HEK293 (cell line): ENCODE measurements at regions not wholly inside any gene's neighbourhood (a gene's known extent, or its start where the extent isn't known, plus 50 kb on each side); places are given as distances from the start of the nearest gene placed in this dataset.

Experiments used
- CTCF ChIP-seq: fragments of 450-650 bp; formaldehyde crosslinking; IDR thresholded peaks from 2 replicates; pipeline ENCODE4 v1.5.1; 2016; ENCODE audit warnings: missing biosample characterization, missing genetic modification characterization
- GLIS2 ChIP-seq: fragments of 450-650 bp; formaldehyde crosslinking; IDR thresholded peaks from 2 replicates; pipeline ENCODE4 v1.5.1; 2016; ENCODE audit warnings: missing biosample characterization, missing genetic modification characterization
- KLF1 ChIP-seq: fragments of 450-650 bp; formaldehyde crosslinking; IDR thresholded peaks from 2 replicates; pipeline ENCODE4 v1.5.1; 2016; ENCODE audit warnings: missing biosample characterization, missing genetic modification characterization
- OVOL3 ChIP-seq: fragments of 450-650 bp; formaldehyde crosslinking; IDR thresholded peaks from 2 replicates; pipeline ENCODE4 v1.5.1; 2016; ENCODE audit warnings: missing biosample characterization, missing genetic modification characterization
- PATZ1 ChIP-seq: fragments of 450-650 bp; formaldehyde crosslinking; IDR thresholded peaks from 2 replicates; pipeline ENCODE4 v1.5.1; 2016; ENCODE audit warnings: missing biosample characterization, missing genetic modification characterization
- TSHZ1 ChIP-seq: fragments of 450-650 bp; formaldehyde crosslinking; IDR thresholded peaks from 2 replicates; pipeline ENCODE4 v1.5.1; 2016; ENCODE audit warnings: missing biosample characterization, missing genetic modification characterization, borderline replicate concordance
- YY1 ChIP-seq: fragments of 450-650 bp; formaldehyde crosslinking; IDR thresholded peaks from 2 replicates; pipeline ENCODE4 v1.5.1; 2018; ENCODE audit warnings: missing biosample characterization, missing genetic modification characterization
- ZIC2 ChIP-seq: fragments of 450-650 bp; formaldehyde crosslinking; IDR thresholded peaks from 2 replicates; pipeline ENCODE4 v1.5.1; 2016; ENCODE audit warnings: missing biosample characterization, missing genetic modification characterization
- ZNF121 ChIP-seq: fragments of 450-650 bp; formaldehyde crosslinking; IDR thresholded peaks from 2 replicates; pipeline ENCODE4 v1.5.1; 2016; ENCODE audit warnings: missing biosample characterization, missing genetic modification characterization
- ZNF394 ChIP-seq: fragments of 450-650 bp; formaldehyde crosslinking; IDR thresholded peaks from 2 replicates; pipeline ENCODE4 v1.5.1; 2016; ENCODE audit warnings: missing biosample characterization, missing genetic modification characterization, mild to moderate bottlenecking, moderate library complexity, borderline replicate concordance
- ZNF416 ChIP-seq: fragments of 450-650 bp; formaldehyde crosslinking; IDR thresholded peaks from 2 replicates; pipeline ENCODE4 v1.5.1; 2016; ENCODE audit warnings: missing biosample characterization, missing genetic modification characterization
- ZNF488 ChIP-seq: fragments of 450-650 bp; formaldehyde crosslinking; IDR thresholded peaks from 2 replicates; pipeline ENCODE4 v1.5.1; 2016; ENCODE audit warnings: missing biosample characterization, missing genetic modification characterization
- ZNF558 ChIP-seq: fragments of 450-650 bp; formaldehyde crosslinking; IDR thresholded peaks from 2 replicates; pipeline ENCODE4 v1.5.1; 2016; ENCODE audit warnings: missing biosample characterization, missing genetic modification characterization
- ZNF704 ChIP-seq: fragments of 450-650 bp; formaldehyde crosslinking; IDR thresholded peaks from 2 replicates; pipeline ENCODE4 v1.5.1; 2016; ENCODE audit warnings: missing biosample characterization, missing genetic modification characterization

- TF ChIP-seq ZNF558 (no peak), OVOL3 (tag by site-specific recombination) (no peak), GLIS2 (tag by site-specific recombination) (no peak), PATZ1 (no peak), CTCF (no peak), ZNF488 (tag by site-specific recombination) (no peak), ZNF394 (tag by site-specific recombination) (no peak), ZNF416 (tag by site-specific recombination) (no peak), YY1 (no peak), ZIC2 (tag by site-specific recombination) (no peak), TSHZ1 (tag by site-specific recombination) (no peak), ZNF121 (tag by site-specific recombination) (no peak), ZNF704 (tag by site-specific recombination) (no peak), KLF1 (no peak)
Observed at GRCh38 chr6:85824329-85824728, 181.6 kb upstream of the SYNCRIP start.
